22Rv1 (cell line): ENCODE measurements at regions not wholly inside any gene's neighbourhood (a gene's known extent, or its start where the extent isn't known, plus 50 kb on each side); places are given as distances from the start of the nearest gene placed in this dataset.

Experiments used
- ZFX ChIP-seq: fragments of 450-650 bp; IDR thresholded peaks from 2 replicates; pipeline ENCODE4 v1.6.1; 2017; ENCODE audit warnings: antibody characterized with exemption, borderline replicate concordance
- TF ChIP-seq, protein P1 (sequence below): fragments of 450-650 bp; IDR thresholded peaks from 2 replicates; pipeline ENCODE4 v1.5.1; 2017; ENCODE audit warnings: mild to moderate bottlenecking

- TF ChIP-seq, protein P1, sequence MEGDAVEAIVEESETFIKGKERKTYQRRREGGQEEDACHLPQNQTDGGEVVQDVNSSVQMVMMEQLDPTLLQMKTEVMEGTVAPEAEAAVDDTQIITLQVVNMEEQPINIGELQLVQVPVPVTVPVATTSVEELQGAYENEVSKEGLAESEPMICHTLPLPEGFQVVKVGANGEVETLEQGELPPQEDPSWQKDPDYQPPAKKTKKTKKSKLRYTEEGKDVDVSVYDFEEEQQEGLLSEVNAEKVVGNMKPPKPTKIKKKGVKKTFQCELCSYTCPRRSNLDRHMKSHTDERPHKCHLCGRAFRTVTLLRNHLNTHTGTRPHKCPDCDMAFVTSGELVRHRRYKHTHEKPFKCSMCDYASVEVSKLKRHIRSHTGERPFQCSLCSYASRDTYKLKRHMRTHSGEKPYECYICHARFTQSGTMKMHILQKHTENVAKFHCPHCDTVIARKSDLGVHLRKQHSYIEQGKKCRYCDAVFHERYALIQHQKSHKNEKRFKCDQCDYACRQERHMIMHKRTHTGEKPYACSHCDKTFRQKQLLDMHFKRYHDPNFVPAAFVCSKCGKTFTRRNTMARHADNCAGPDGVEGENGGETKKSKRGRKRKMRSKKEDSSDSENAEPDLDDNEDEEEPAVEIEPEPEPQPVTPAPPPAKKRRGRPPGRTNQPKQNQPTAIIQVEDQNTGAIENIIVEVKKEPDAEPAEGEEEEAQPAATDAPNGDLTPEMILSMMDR: no peak
- no peak for TF ChIP-seq ZFX
Measured at GRCh38 chr5:125581311-125581710, 834.9 kb upstream of the ZNF608 start.
